Subcutaneous abdominal adipose tissue (tissue), 5 donors: ENCODE measurements at regions not wholly inside any gene's neighbourhood (a gene's known extent, or its start where the extent isn't known, plus 50 kb on each side); places are given as distances from the start of the nearest gene placed in this dataset.
"Not testable (repeated sequence)": the region's sequence is repeated elsewhere in the genome, so short reads cannot be mapped to it uniquely, and the experiment has no call there.

Source experiments
- H3K27ac ChIP-seq: one replicate; pipeline ENCODE4 v1.7.0; 2013; ENCODE audit warnings: low read depth, mild to moderate bottlenecking, inconsistent platforms, low read length, moderate library complexity
- H3K27me3 ChIP-seq, 5 donors: one replicate each; pipeline ENCODE4 v1.7.0; 2013; ENCODE audit warnings: low read length in 5 of 5, inconsistent platforms in 1 of 5; ENCODE audit not compliant: control insufficient read depth in 5 of 5, insufficient read depth in 4 of 5
- H3K36me3 ChIP-seq, 5 donors: one replicate each; pipeline ENCODE4 v1.7.0; 2013; ENCODE audit warnings: low read length in 5 of 5; ENCODE audit not compliant: control insufficient read depth in 5 of 5, insufficient read depth in 5 of 5
- H3K4me1 ChIP-seq, 5 donors: one replicate each; pipeline ENCODE4 v1.7.0; 2013; ENCODE audit warnings: low read length in 5 of 5, mild to moderate bottlenecking in 3 of 5, moderate library complexity in 1 of 5; ENCODE audit not compliant: control insufficient read depth in 5 of 5, insufficient read depth in 5 of 5
- H3K4me3 ChIP-seq, 5 donors: one replicate each; pipeline ENCODE4 v1.7.0; 2013; ENCODE audit warnings: low read length in 5 of 5, low read depth in 1 of 5
- H3K9ac ChIP-seq, 5 donors: one replicate each; pipeline ENCODE4 v1.7.0; 2013; ENCODE audit warnings: low read length in 5 of 5, mild to moderate bottlenecking in 4 of 5, moderate library complexity in 3 of 5
- H3K9me3 ChIP-seq, 5 donors: one replicate each; pipeline ENCODE4 v1.7.0; 2013; ENCODE audit warnings: low read length in 5 of 5; ENCODE audit not compliant: control insufficient read depth in 5 of 5
- donor health status: healthy.
- donor health status: healthy.
- donor health status: healthy.
- donor health status: healthy.
- donor health status: healthy.

GRCh38 chr21:9010936-9011890 lies 1510.2 kb upstream of the TPTE start:
- H3K9me3 ChIP-seq, H3K4me3 ChIP-seq, H3K9ac ChIP-seq, H3K4me1 ChIP-seq, H3K27ac ChIP-seq, H3K36me3 ChIP-seq: not testable (repeated sequence)
- peaks cover 5 to 27% (median 8%) of the 10 kb centered on the region in 5 donors for H3K27me3 ChIP-seq

DNA sequence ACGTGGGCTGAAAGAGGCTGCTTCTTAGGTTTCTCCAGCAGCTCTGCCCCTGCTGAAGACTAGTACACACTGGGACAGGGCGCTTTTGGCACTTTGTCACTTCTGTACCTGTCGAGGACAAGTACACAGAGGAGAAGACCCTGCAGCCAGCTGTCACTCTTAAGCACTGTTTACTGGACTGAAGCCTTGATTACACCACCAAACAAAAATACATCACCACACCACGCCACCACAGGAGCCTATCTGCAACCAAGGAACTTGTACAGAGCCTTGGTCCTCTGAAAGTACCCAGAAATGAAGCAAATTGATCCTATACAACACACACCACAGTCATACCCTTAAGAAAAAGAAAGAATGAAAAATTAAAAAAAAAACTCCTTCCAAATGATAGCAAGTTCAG lies 1509.5 kb upstream of the TPTE start:
- H3K4me1 ChIP-seq, H3K9me3 ChIP-seq, H3K9ac ChIP-seq, H3K27ac ChIP-seq, H3K4me3 ChIP-seq, H3K36me3 ChIP-seq: not testable (repeated sequence)
- H3K27me3 ChIP-seq = peaks cover 5 to 27% (median 8%) of the 10 kb centered on the region in 5 donors

GRCh38 chr21:9013502-9014242 lies 1507.7 kb upstream of the TPTE start:
- H3K27ac ChIP-seq, H3K9me3 ChIP-seq, H3K4me3 ChIP-seq, H3K9ac ChIP-seq, H3K36me3 ChIP-seq, H3K4me1 ChIP-seq: not testable (repeated sequence)
- H3K27me3 ChIP-seq = peaks cover 2 to 23% (median 9%) of the 10 kb centered on the region in 5 donors

- not testable (repeated sequence) for H3K9ac ChIP-seq, H3K4me3 ChIP-seq
Observed at GRCh38 chr21:9014243-9014734, 1507.1 kb upstream of the TPTE start.

DNA sequence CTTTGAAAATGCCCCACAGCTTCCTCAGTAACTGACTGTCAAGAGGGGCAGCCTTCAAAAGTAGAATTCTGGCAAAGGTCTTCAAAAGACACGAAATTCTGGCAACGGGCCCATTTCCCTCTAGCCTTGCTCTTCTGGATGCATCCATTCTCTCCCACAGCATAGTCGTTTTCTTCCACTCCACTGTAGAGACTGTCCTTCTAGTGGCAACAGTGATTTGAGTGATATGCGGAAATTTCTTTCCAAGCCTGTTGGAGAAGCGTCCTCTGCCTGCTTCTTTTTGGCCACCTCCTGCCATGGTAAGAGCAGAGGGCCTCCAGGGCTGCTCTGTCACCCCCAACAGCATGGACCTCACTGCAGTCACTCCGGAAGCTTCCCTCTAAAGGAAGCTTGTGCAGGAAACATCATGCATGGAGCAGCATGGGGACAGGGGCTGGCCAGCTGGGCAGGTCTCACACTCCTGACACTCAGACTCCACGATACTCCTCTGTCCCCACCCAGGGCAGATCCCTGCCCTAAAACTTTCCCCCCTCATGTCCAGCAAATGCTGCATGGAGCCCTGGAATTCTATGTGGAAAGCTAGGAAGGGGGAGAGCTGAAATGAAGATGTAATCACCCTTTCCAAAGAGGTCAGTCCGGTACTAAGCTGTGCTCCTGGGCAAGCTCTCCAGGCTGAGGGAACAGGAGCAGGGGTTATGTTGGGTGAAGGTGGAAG lies 1505.7 kb upstream of the TPTE start:
- not testable (repeated sequence) for H3K36me3 ChIP-seq, H3K4me3 ChIP-seq, H3K9ac ChIP-seq, H3K27ac ChIP-seq, H3K9me3 ChIP-seq, H3K4me1 ChIP-seq
- H3K27me3 ChIP-seq = peaks cover 0 to 19% (median 10%) of the 10 kb centered on the region in 5 donors

More at GRCh38 chr21:9014243-9014734, 1507.1 kb upstream of the TPTE start:
- not testable (repeated sequence) for H3K9me3 ChIP-seq, H3K4me1 ChIP-seq, H3K36me3 ChIP-seq, H3K27ac ChIP-seq
- peaks cover 0 to 19% (median 10%) of the 10 kb centered on the region in 5 donors for H3K27me3 ChIP-seq

DNA sequence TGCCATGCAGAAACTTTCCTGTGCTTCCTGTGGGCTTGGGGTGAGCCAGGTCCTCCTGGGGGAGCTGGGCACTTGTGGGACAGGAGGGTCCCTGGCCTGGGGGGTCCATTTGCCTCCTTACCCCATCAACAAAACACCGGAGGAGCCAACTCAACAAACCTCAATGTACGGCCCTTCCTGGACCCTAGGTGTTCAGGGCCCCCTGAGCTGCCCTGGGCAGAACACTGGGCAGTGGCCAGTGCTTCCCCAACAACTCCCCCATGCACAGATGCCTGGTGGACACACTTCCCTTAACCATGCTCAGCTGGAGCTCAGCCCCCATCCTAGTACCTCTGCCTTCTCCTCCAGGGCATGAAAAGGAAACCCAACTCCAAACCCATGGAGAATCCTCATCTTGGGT lies 1504.2 kb upstream of the TPTE start:
- H3K36me3 ChIP-seq, H3K27me3 ChIP-seq, H3K9ac ChIP-seq, H3K9me3 ChIP-seq, H3K4me1 ChIP-seq, H3K4me3 ChIP-seq, H3K27ac ChIP-seq: not testable (repeated sequence)

- H3K9ac ChIP-seq, H3K27me3 ChIP-seq, H3K36me3 ChIP-seq, H3K27ac ChIP-seq, H3K4me3 ChIP-seq, H3K4me1 ChIP-seq, H3K9me3 ChIP-seq: not testable (repeated sequence)
Observed at GRCh38 chr21:9018731-9019253, 1502.6 kb upstream of the TPTE start.

- not testable (repeated sequence) for H3K27me3 ChIP-seq, H3K4me1 ChIP-seq, H3K9ac ChIP-seq, H3K36me3 ChIP-seq, H3K27ac ChIP-seq, H3K9me3 ChIP-seq, H3K4me3 ChIP-seq
Observed at GRCh38 chr21:9024006-9024767, 1497.2 kb upstream of the TPTE start.

GRCh38 chr21:9026729-9027416 lies 1494.5 kb upstream of the TPTE start:
- not testable (repeated sequence) for H3K9ac ChIP-seq

More at GRCh38 chr21:9026729-9027416, 1494.5 kb upstream of the TPTE start:
- not testable (repeated sequence) for H3K4me1 ChIP-seq, H3K9me3 ChIP-seq, H3K36me3 ChIP-seq, H3K27me3 ChIP-seq, H3K27ac ChIP-seq, H3K4me3 ChIP-seq
